Liver (tissue), 8 donors: ENCODE measurements at regions not wholly inside any gene's neighbourhood (a gene's known extent, or its start where the extent isn't known, plus 50 kb on each side); places are given as distances from the start of the nearest gene placed in this dataset.

Experiments
- DNase-seq: peaks from one replicate; pipeline ENCODE4 v3.0.0-alpha.2; 2017; ENCODE audit warnings: low spot score
- H3K27ac ChIP-seq, 2 donors: one replicate each; pipeline ENCODE4 v1.7.0; 2013; ENCODE audit warnings: inconsistent platforms in 2 of 2, low read length in 2 of 2, control low read depth in 1 of 2, low read depth in 1 of 2, mild to moderate bottlenecking in 1 of 2
- H3K27me3 ChIP-seq, 4 donors: one replicate each; pipeline versions ENCODE4 v1.6.1 to v1.7.0; 2013; ENCODE audit warnings: low read length in 3 of 4, inconsistent platforms in 1 of 4, mild to moderate bottlenecking in 1 of 4, moderate library complexity in 1 of 4; ENCODE audit not compliant: control insufficient read depth in 4 of 4, insufficient read depth in 4 of 4
- H3K36me3 ChIP-seq, 4 donors: one replicate each; pipeline versions ENCODE4 v1.6.1 to v1.7.0; 2013; ENCODE audit warnings: low read length in 3 of 4, mild to moderate bottlenecking in 3 of 4, low read depth in 1 of 4, moderate library complexity in 1 of 4; ENCODE audit not compliant: control insufficient read depth in 4 of 4, insufficient read depth in 3 of 4
- H3K4me1 ChIP-seq, 4 donors: one replicate each; pipeline versions ENCODE4 v1.6.1 to v1.7.0; 2013; ENCODE audit warnings: low read length in 3 of 4, mild to moderate bottlenecking in 3 of 4, moderate library complexity in 1 of 4; ENCODE audit not compliant: control insufficient read depth in 4 of 4, insufficient read depth in 4 of 4
- H3K4me3 ChIP-seq, 3 donors: one replicate each; pipeline versions ENCODE4 v1.6.1 to v1.7.0; 2013; ENCODE audit warnings: low read length in 3 of 3, control low read depth in 1 of 3, low read depth in 1 of 3, mild to moderate bottlenecking in 1 of 3
- H3K9ac ChIP-seq, 2 donors: one replicate each; pipeline ENCODE4 v1.7.0; 2013; ENCODE audit warnings: low read length in 2 of 2, mild to moderate bottlenecking in 2 of 2, moderate library complexity in 2 of 2, control low read depth in 1 of 2, low read depth in 1 of 2
- H3K9me3 ChIP-seq, 4 donors: one replicate each; pipeline versions ENCODE4 v1.6.1 to v1.7.0; 2013; ENCODE audit warnings: low read length in 3 of 4; ENCODE audit not compliant: control insufficient read depth in 4 of 4
- EGR1 ChIP-seq, 2 donors: IDR thresholded peaks; 2 replicates each; pipeline ENCODE4 v1.6.1; 2016 to 2018; ENCODE audit warnings: antibody characterized with exemption in 2 of 2, low read depth in 2 of 2
- FOXA1 ChIP-seq: IDR thresholded peaks from 2 replicates; pipeline ENCODE4 v1.6.1; 2016; ENCODE audit warnings: antibody characterized with exemption
- FOXA2 ChIP-seq: IDR thresholded peaks from 2 replicates; pipeline ENCODE4 v1.6.1; 2016; ENCODE audit warnings: antibody characterized with exemption
- GABPA ChIP-seq, 2 donors: IDR thresholded peaks in 1 of 2; conservative IDR thresholded peaks in 1 of 2; 2 replicates each; pipeline ENCODE4 v1.6.1; 2016; ENCODE audit warnings: antibody characterized with exemption in 2 of 2, mild to moderate bottlenecking in 1 of 2, moderate library complexity in 1 of 2
- HNF4A ChIP-seq, 2 donors: conservative IDR thresholded peaks; 2 replicates each; pipeline ENCODE4 v1.6.1; 2016; ENCODE audit warnings: antibody characterized with exemption in 2 of 2, mild to moderate bottlenecking in 2 of 2
- HNF4G ChIP-seq: IDR thresholded peaks from 2 replicates; pipeline ENCODE4 v1.6.1; 2016; ENCODE audit warnings: antibody characterized with exemption
- JUND ChIP-seq, 2 donors: IDR thresholded peaks; 2 replicates each; pipeline ENCODE4 v1.6.1; 2016; ENCODE audit warnings: antibody characterized with exemption in 2 of 2
- NR2F2 ChIP-seq: IDR thresholded peaks from 2 replicates; pipeline ENCODE4 v1.6.1; 2016; ENCODE audit warnings: antibody characterized with exemption
- RAD21 ChIP-seq, 2 donors: IDR thresholded peaks; 2 replicates each; pipeline ENCODE4 v1.6.1; 2016; ENCODE audit warnings: antibody characterized with exemption in 2 of 2, mild to moderate bottlenecking in 2 of 2
- RXRA ChIP-seq, 2 donors: IDR thresholded peaks; 2 replicates each; pipeline ENCODE4 v1.6.1; 2017 to 2018; ENCODE audit warnings: antibody characterized with exemption in 2 of 2, mild to moderate bottlenecking in 1 of 2
- SP1 ChIP-seq: IDR thresholded peaks from 2 replicates; pipeline ENCODE4 v1.6.1; 2018; ENCODE audit warnings: antibody characterized with exemption, mild to moderate bottlenecking
- TAF1 ChIP-seq: conservative IDR thresholded peaks from 2 replicates; pipeline ENCODE4 v1.6.1; 2016; ENCODE audit warnings: antibody characterized with exemption, mild to moderate bottlenecking
- YY1 ChIP-seq: IDR thresholded peaks from 2 replicates; pipeline ENCODE4 v1.6.1; 2016; ENCODE audit warnings: antibody characterized with exemption, mild to moderate bottlenecking
- WGBS: extraction: QIAGEN DNeasy Blood & Tissue Kit; methylation state at CpG from one replicate; pipeline ENCODE4 v1.1.7; 2013; 5-methylcytosine and 5-hydroxymethylcytosine counted together
- TF ChIP-seq, protein P1 (sequence below): IDR thresholded peaks from 2 replicates; pipeline ENCODE4 v1.6.1; 2016; ENCODE audit warnings: antibody characterized with exemption
- TF ChIP-seq, protein P2 (sequence below): IDR thresholded peaks from 2 replicates; pipeline ENCODE4 v1.6.1; 2016; ENCODE audit warnings: antibody characterized with exemption, mild to moderate bottlenecking
- TF ChIP-seq, protein P3 (sequence below): IDR thresholded peaks from 2 replicates; pipeline ENCODE4 v1.6.1; 2016; ENCODE audit warnings: antibody characterized with exemption
- TF ChIP-seq, protein P4 (sequence below): fragments of 150-350 bp; IDR thresholded peaks from 2 replicates; pipeline ENCODE4 v1.5.1; 2017; ENCODE audit warnings: improper control_type of control experiment, low read depth, low read length; ENCODE audit not compliant: missing input control
- donor health status: healthy.
- donor health status: healthy.
- donor health status: healthy.
- donor health status: healthy.
- donor health status: healthy.

DNA sequence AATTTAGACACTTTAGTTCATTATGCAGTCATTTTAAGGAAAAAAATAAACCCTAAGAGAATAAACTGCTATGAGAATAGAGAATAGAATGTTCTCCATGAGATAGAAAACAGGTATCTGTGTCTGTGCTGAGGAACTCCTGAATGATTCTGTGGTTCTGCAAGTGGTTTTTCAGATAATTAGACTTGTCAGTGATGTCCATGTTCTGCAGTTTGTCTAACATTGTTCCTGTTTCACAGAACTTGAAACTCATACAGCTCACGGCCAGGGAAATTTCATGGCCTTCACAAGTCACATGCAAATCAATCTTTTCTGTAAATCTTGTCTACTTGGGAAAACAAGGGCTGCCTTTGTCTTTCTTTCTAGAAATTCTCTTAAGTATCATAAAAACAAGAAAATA lies 73.4 kb upstream of the HMGCLL1 start:
- Histone ChIP-seq H3K27me3 (no peaks in the 10 kb centered on the region), H3K9me3 (no peaks in the 10 kb centered on the region), H3K36me3 (no peaks in the 10 kb centered on the region), H3K4me1 (no peaks in the 10 kb centered on the region), H3K9ac (no peak overlapping the region), H3K4me3 (no peak overlapping the region), H3K27ac (no peak overlapping the region)
- 48% methylated on average over 1 of the region's 1 CpG for WGBS
- TF ChIP-seq FOXA2, result no peak
- no peak for TF ChIP-seq GABPA (IDR thresholded peaks at IDR 0.05 in 1 of 2, conservative IDR thresholded peaks at IDR 0.05 in 1 of 2)
- TF ChIP-seq, protein P1, sequence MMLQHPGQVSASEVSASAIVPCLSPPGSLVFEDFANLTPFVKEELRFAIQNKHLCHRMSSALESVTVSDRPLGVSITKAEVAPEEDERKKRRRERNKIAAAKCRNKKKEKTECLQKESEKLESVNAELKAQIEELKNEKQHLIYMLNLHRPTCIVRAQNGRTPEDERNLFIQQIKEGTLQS, result no peak
- TF ChIP-seq JUND (IDR thresholded peaks at IDR 0.05), result no peak
- TF ChIP-seq, protein P2, sequence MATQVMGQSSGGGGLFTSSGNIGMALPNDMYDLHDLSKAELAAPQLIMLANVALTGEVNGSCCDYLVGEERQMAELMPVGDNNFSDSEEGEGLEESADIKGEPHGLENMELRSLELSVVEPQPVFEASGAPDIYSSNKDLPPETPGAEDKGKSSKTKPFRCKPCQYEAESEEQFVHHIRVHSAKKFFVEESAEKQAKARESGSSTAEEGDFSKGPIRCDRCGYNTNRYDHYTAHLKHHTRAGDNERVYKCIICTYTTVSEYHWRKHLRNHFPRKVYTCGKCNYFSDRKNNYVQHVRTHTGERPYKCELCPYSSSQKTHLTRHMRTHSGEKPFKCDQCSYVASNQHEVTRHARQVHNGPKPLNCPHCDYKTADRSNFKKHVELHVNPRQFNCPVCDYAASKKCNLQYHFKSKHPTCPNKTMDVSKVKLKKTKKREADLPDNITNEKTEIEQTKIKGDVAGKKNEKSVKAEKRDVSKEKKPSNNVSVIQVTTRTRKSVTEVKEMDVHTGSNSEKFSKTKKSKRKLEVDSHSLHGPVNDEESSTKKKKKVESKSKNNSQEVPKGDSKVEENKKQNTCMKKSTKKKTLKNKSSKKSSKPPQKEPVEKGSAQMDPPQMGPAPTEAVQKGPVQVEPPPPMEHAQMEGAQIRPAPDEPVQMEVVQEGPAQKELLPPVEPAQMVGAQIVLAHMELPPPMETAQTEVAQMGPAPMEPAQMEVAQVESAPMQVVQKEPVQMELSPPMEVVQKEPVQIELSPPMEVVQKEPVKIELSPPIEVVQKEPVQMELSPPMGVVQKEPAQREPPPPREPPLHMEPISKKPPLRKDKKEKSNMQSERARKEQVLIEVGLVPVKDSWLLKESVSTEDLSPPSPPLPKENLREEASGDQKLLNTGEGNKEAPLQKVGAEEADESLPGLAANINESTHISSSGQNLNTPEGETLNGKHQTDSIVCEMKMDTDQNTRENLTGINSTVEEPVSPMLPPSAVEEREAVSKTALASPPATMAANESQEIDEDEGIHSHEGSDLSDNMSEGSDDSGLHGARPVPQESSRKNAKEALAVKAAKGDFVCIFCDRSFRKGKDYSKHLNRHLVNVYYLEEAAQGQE, result no peak
- no peak for TF ChIP-seq EGR1 (IDR thresholded peaks at IDR 0.05; ENCODE audit: low read depth in 2 of 2)
- no peak for TF ChIP-seq FOXA1
- no peak for TF ChIP-seq HNF4A (conservative IDR thresholded peaks at IDR 0.05)
- no peak for TF ChIP-seq HNF4G
- DNase-seq, result no peak

DNA sequence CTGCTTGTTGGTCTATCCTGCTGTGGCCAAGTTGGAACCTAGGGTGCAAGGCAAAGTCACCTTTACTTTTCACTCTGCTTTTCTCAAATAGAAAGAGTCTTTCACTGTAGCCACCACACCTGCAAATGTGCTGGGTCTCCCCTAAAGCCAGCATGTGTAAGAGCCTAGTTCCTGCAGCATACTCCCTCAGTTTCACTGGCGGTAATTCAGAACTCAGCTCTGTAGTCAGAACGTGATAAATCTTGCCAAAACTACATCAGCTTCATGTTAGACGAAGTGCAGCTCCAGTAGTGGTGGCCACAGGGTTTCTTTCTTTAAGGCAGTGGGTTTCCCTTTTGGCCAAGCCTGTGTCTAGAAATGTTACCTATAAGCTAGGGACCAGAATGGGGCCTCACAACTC lies 72.0 kb upstream of the HMGCLL1 start:
- no peaks in the 10 kb centered on the region for H3K9me3 ChIP-seq
- DNase-seq, result no peak
- H3K4me3 ChIP-seq, result no peak overlapping the region
- H3K4me1 ChIP-seq, result no peaks in the 10 kb centered on the region
- H3K9ac ChIP-seq, result no peak overlapping the region
- no peaks in the 10 kb centered on the region for H3K27me3 ChIP-seq
- no peak for TF ChIP-seq NR2F2
- TF ChIP-seq EGR1 (IDR thresholded peaks at IDR 0.05; ENCODE audit: low read depth in 2 of 2), result no peak
- no peak for TF ChIP-seq SP1
- TF ChIP-seq, protein P1, result no peak
- no peak for TF ChIP-seq JUND (IDR thresholded peaks at IDR 0.05)
- no peak for TF ChIP-seq HNF4A (conservative IDR thresholded peaks at IDR 0.05)
- TF ChIP-seq TAF1, result no peak
- no peak for TF ChIP-seq RXRA (IDR thresholded peaks at IDR 0.05)
- no peak for TF ChIP-seq YY1
- TF ChIP-seq GABPA (IDR thresholded peaks at IDR 0.05 in 1 of 2, conservative IDR thresholded peaks at IDR 0.05 in 1 of 2), result no peak
- TF ChIP-seq, protein P3, sequence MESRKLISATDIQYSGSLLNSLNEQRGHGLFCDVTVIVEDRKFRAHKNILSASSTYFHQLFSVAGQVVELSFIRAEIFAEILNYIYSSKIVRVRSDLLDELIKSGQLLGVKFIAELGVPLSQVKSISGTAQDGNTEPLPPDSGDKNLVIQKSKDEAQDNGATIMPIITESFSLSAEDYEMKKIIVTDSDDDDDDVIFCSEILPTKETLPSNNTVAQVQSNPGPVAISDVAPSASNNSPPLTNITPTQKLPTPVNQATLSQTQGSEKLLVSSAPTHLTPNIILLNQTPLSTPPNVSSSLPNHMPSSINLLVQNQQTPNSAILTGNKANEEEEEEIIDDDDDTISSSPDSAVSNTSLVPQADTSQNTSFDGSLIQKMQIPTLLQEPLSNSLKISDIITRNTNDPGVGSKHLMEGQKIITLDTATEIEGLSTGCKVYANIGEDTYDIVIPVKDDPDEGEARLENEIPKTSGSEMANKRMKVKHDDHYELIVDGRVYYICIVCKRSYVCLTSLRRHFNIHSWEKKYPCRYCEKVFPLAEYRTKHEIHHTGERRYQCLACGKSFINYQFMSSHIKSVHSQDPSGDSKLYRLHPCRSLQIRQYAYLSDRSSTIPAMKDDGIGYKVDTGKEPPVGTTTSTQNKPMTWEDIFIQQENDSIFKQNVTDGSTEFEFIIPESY, result no peak
- TF ChIP-seq FOXA2, result no peak
- TF ChIP-seq FOXA1, result no peak
- TF ChIP-seq, protein P4, sequence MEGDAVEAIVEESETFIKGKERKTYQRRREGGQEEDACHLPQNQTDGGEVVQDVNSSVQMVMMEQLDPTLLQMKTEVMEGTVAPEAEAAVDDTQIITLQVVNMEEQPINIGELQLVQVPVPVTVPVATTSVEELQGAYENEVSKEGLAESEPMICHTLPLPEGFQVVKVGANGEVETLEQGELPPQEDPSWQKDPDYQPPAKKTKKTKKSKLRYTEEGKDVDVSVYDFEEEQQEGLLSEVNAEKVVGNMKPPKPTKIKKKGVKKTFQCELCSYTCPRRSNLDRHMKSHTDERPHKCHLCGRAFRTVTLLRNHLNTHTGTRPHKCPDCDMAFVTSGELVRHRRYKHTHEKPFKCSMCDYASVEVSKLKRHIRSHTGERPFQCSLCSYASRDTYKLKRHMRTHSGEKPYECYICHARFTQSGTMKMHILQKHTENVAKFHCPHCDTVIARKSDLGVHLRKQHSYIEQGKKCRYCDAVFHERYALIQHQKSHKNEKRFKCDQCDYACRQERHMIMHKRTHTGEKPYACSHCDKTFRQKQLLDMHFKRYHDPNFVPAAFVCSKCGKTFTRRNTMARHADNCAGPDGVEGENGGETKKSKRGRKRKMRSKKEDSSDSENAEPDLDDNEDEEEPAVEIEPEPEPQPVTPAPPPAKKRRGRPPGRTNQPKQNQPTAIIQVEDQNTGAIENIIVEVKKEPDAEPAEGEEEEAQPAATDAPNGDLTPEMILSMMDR, result no peak
- TF ChIP-seq, protein P2, result no peak
- TF ChIP-seq RAD21 (IDR thresholded peaks at IDR 0.05), result no peak
- TF ChIP-seq HNF4G, result no peak
- no peaks in the 10 kb centered on the region for H3K36me3 ChIP-seq
- 82% methylated on average over 3 of the region's 3 CpGs for WGBS
- H3K27ac ChIP-seq, result no peak overlapping the region
